OCI-LY7 (cell line): ENCODE measurements at regions not wholly inside any gene's neighbourhood (a gene's known extent, or its start where the extent isn't known, plus 50 kb on each side); places are given as distances from the start of the nearest gene placed in this dataset.

Source experiments
- CTCF ChIP-seq: fragments of 200-600 bp; sonication (generic); conservative IDR thresholded peaks from 2 replicates; pipeline ENCODE4 v1.5.1; 2014; ENCODE audit warnings: mild to moderate bottlenecking, antibody characterized with exemption, low read length, moderate library complexity, mixed read lengths
- EZH2phosphoT487 ChIP-seq: fragments of 200-600 bp; sonication (generic); IDR thresholded peaks from 2 replicates; pipeline ENCODE4 v1.6.1; 2018; ENCODE audit warnings: low read depth, borderline replicate concordance, mild to moderate bottlenecking, mixed run types, antibody characterized with exemption, low read length, moderate library complexity, mixed read lengths

GRCh38 chr5:162672061-162672460 lies 604.5 kb downstream of the GABRG2 start:
- no peak for TF ChIP-seq CTCF
- TF ChIP-seq EZH2phosphoT487, result no peak
